Lower leg skin (tissue), 4 donors: ENCODE measurements at regions not wholly inside any gene's neighbourhood (a gene's known extent, or its start where the extent isn't known, plus 50 kb on each side); places are given as distances from the start of the nearest gene placed in this dataset.

ENCODE experiments used
- DNase-seq, 2 donors: peaks; one replicate each; pipeline ENCODE4 v3.0.0-alpha.2; 2019; ENCODE audit warnings: low spot score in 2 of 2
- H3K4me3 ChIP-seq: fragments of 200-600 bp; sonication (generic); 2 replicates; pipeline ENCODE4 v1.5.1; 2017; ENCODE audit warnings: mild to moderate bottlenecking, low read depth; ENCODE audit not compliant: poor library complexity, severe bottlenecking
- POLR2A ChIP-seq, 2 donors: fragments of 450-650 bp; IDR thresholded peaks; one replicate each; pipeline ENCODE4 v1.6.1; 2016 to 2017; ENCODE audit warnings: antibody characterized with exemption in 2 of 2, mild to moderate bottlenecking in 1 of 2, moderate library complexity in 1 of 2
- WGBS, 2 donors: methylation state at CpG; one replicate each; pipeline ENCODE4 v1.1.5; 2018; 5-methylcytosine and 5-hydroxymethylcytosine counted together
- intact Hi-C: fragments of 100-400 bp; cut with DNase I; formaldehyde crosslinking; loops from one replicate; pipeline ENCODE4 v1.15.0; 2023; ENCODE audit warnings: low total_unique reads
- TF ChIP-seq, protein P1 (sequence below), 3 donors: fragments of 450-650 bp; IDR thresholded peaks; one replicate each; pipeline ENCODE4 v1.5.1; 2016; ENCODE audit warnings: antibody characterized with exemption in 3 of 3, mild to moderate bottlenecking in 3 of 3, moderate library complexity in 2 of 3

DNA sequence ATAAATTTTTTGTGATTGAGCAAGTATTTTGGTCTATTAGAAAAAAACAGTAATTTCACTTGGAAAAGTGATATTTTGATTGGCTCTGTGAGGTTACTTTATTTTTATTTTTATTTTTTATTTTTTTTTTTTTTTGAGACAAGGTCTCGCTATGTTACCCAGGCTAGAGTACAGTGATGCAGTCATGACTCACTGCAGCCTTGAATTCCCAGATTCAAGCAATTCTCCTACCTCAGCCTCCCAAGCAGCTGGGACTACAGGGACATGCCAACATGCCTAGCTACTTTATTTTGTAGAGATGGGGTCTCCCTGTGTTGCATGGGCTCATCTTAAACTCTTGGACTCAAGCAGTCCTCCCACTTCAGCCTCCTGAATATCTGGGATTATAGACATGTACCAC is 60.9 kb upstream of the MGAT5 start:
- DNase-seq = no peak
- no peak for TF ChIP-seq POLR2A (IDR thresholded peaks at IDR 0.05)
- TF ChIP-seq, protein P1, sequence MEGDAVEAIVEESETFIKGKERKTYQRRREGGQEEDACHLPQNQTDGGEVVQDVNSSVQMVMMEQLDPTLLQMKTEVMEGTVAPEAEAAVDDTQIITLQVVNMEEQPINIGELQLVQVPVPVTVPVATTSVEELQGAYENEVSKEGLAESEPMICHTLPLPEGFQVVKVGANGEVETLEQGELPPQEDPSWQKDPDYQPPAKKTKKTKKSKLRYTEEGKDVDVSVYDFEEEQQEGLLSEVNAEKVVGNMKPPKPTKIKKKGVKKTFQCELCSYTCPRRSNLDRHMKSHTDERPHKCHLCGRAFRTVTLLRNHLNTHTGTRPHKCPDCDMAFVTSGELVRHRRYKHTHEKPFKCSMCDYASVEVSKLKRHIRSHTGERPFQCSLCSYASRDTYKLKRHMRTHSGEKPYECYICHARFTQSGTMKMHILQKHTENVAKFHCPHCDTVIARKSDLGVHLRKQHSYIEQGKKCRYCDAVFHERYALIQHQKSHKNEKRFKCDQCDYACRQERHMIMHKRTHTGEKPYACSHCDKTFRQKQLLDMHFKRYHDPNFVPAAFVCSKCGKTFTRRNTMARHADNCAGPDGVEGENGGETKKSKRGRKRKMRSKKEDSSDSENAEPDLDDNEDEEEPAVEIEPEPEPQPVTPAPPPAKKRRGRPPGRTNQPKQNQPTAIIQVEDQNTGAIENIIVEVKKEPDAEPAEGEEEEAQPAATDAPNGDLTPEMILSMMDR (IDR thresholded peaks at IDR 0.05) = no peak
- WGBS, 2 donors = 84 to 92% methylated on average over 1 of the region's 1 CpG
- no peak overlapping the region for H3K4me3 ChIP-seq
- intact Hi-C loops = loop anchor here (10.0 kb wide), 1 partner anchor 68 kb away; no protein-coding TSS in a partner anchor

- no peak for TF ChIP-seq POLR2A (IDR thresholded peaks at IDR 0.05)
- TF ChIP-seq, protein P1 (IDR thresholded peaks at IDR 0.05) = no peak
- DNase-seq = no peak
- intact Hi-C loops = loop anchor here (10.0 kb wide), 1 partner anchor 70 kb away; no protein-coding TSS in a partner anchor
- no peak overlapping the region for H3K4me3 ChIP-seq
- 97% methylated on average over 5 of the region's 5 CpGs for WGBS, 2 donors
Measured at GRCh38 chr2:134194519-134194918, 59.4 kb upstream of the MGAT5 start.

DNA sequence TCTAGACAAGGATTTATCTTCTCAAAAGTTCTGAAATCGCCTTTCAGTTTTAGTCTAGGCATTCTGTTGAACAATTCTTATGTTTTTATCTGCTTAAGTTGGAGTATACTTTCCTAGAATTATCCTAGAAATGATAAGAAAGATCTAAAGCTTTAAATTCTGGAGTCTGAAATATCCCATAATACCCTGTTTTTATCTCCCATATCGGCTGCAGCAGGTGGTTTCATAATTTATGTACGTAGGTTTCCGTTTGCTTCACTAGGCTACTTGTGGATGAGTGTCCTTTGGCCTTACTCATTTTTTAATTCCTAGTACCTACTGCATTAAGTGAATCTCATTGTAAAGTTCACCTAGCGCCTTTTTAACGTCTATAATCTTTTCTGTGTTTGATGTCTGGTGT is 58.5 kb upstream of the MGAT5 start:
- intact Hi-C loops = loop anchor here (10.0 kb wide), 1 partner anchor 71 kb away; no protein-coding TSS in a partner anchor
- WGBS, 2 donors = 90 to 93% methylated on average over 6 of the region's 6 CpGs
- no peak for DNase-seq
- no peak overlapping the region for H3K4me3 ChIP-seq
- TF ChIP-seq POLR2A (IDR thresholded peaks at IDR 0.05) = no peak
- TF ChIP-seq, protein P1 (IDR thresholded peaks at IDR 0.05) = no peak

DNA sequence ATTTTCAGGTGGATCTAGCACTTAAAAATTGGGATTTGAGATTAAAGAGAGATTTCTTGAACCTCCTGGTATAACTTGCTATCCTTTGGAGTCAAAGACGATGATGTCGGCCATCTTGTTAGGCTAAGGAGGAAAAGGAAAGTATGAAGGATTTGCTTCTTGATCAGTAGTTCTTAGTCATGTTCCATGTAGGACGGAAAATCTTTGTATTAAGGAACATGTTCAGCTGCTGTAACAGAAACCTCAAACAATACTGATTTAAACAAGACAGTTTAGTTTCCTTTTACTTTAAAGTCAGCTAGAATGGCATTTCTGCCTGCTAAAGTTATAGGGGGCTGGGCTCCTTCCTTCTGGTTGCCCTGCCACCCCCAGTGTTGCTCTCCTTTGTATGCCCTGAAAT is 56.4 kb upstream of the MGAT5 start:
- intact Hi-C loops = loop anchor here (10.0 kb wide), 1 partner anchor 73 kb away; no protein-coding TSS in a partner anchor
- H3K4me3 ChIP-seq = no peak overlapping the region
- no peak for TF ChIP-seq POLR2A (IDR thresholded peaks at IDR 0.05)
- TF ChIP-seq, protein P1 (IDR thresholded peaks at IDR 0.05) = no peak
- DNase-seq = no peak
- WGBS, 2 donors = 92 to 93% methylated on average over 3 of the region's 3 CpGs

- TF ChIP-seq, protein P1 (IDR thresholded peaks at IDR 0.05) = no peak
- TF ChIP-seq POLR2A (IDR thresholded peaks at IDR 0.05) = no peak
- no peak overlapping the region for H3K4me3 ChIP-seq
- intact Hi-C loops = loop anchor here (10.0 kb wide), 1 partner anchor 73 kb away; no protein-coding TSS in a partner anchor
- no peak for DNase-seq
- WGBS, 2 donors = 30 to 31% methylated on average over 1 of the region's 1 CpG
Measured at GRCh38 chr2:134198006-134198634, 55.8 kb upstream of the MGAT5 start.
